ENCODE measurements at regions not wholly inside any gene's neighbourhood (a gene's known extent, or its start where the extent isn't known, plus 50 kb on each side); places are given as distances from the start of the nearest gene placed in this dataset.

GRCh38 chr9:118784033-118784432 lies 585.2 kb downstream of the BRINP1 start:
- TF ChIP-seq CTCF (IDR thresholded peaks at IDR 0.05) (no peak), POLR2AphosphoS5 (IDR thresholded peaks at IDR 0.05) (no peak), POLR2A (IDR thresholded peaks at IDR 0.05) (no peak)
